ENCODE measurements at regions not wholly inside any gene's neighbourhood (a gene's known extent, or its start where the extent isn't known, plus 50 kb on each side); places are given as distances from the start of the nearest gene placed in this dataset.

DNA sequence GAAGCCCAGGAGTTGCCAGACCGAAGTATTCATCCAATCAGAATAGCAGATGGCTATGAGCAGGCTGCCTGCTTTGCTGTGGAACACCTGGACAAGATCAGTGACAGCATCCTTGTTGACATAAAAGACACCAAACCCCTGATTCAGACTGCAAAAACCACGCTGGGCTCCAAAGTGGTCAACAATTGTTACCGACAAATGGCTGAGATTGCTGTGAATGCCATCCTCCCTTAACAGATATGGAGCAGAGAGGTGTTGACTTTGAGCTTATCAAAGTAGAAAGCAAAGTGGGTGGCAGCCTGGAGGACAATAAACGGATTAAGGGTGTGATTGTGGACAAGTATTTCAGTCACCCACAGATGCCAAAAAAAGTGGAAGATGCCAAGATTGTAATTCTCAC is 250.3 kb upstream of the OBI1 start:
- Histone ChIP-seq H3K9ac (replicated peaks in 1 of 4; ENCODE audit: extremely low read depth in 1 of 4, low read depth in 3 of 4, low read length in 3 of 4) (no peak overlapping the region), H3K79me1 (ENCODE audit: low read depth, low read length) (no peaks in the 10 kb centered on the region), H2AFZ (ENCODE audit: low read length) (no peak overlapping the region), H4K91ac (replicated peaks; ENCODE audit: insufficient read length, low read length) (no peak overlapping the region), H2BK120ac (replicated peaks; ENCODE audit: low read depth, low read length) (no peak overlapping the region), H2BK20ac (ENCODE audit: low read length) (no peak overlapping the region), H3K14ac (ENCODE audit: insufficient read length) (no peak overlapping the region), H4K20me1 (replicated peaks in 1 of 2; ENCODE audit: control insufficient read depth in 1 of 2, insufficient read depth in 2 of 2, low read length in 2 of 2) (no peaks in the 10 kb centered on the region), H3K4me1 (replicated peaks in 1 of 4; ENCODE audit: control insufficient read depth in 3 of 4, insufficient read depth in 4 of 4, low read length in 3 of 4) (no peaks in the 10 kb centered on the region), H3K4me3 (ENCODE audit: extremely low read depth in 1 of 4, insufficient read depth in 2 of 4, low read depth in 3 of 4, low read length in 4 of 4) (no peak overlapping the region), H2BK12ac (ENCODE audit: low read depth, low read length) (no peak overlapping the region), H3K23me2 (ENCODE audit: low read depth, low read length) (no peaks in the 10 kb centered on the region), H3K36me3 (ENCODE audit: control insufficient read depth in 2 of 4, insufficient read depth in 4 of 4, low read length in 3 of 4) (no peaks in the 10 kb centered on the region), H2BK5ac (ENCODE audit: low read depth, low read length) (no peak overlapping the region), H3K79me2 (ENCODE audit: control insufficient read depth in 1 of 2, insufficient read depth in 2 of 2, low read length in 2 of 2) (no peaks in the 10 kb centered on the region), H3K27ac (ENCODE audit: low read depth, low read length) (no peak overlapping the region), H3K9me3 (ENCODE audit: insufficient read depth in 2 of 2, low read depth in 1 of 2, low read length in 1 of 2) (no peaks in the 10 kb centered on the region), H4K8ac (ENCODE audit: extremely low read depth, insufficient read depth, low read length) (no peak overlapping the region), H3K4ac (replicated peaks; ENCODE audit: insufficient read length, low read depth, low read length) (no peak overlapping the region), H2BK15ac (ENCODE audit: low read length) (no peak overlapping the region), H2AK5ac (ENCODE audit: low read depth, low read length) (no peak overlapping the region), H4K5ac (ENCODE audit: insufficient read length, low read depth, low read length) (no peak overlapping the region), H3K27me3 (replicated peaks in 1 of 4; ENCODE audit: control insufficient read depth in 3 of 4, extremely low read depth in 1 of 4, insufficient read depth in 3 of 4, low read length in 3 of 4) (no peaks in the 10 kb centered on the region), H3K56ac (replicated peaks; ENCODE audit: insufficient read length, low read depth, low read length) (no peak overlapping the region), H3K4me2 (ENCODE audit: insufficient read depth in 1 of 2, low read depth in 2 of 2, low read length in 2 of 2) (no peak overlapping the region), H3K18ac (ENCODE audit: extremely low read depth, low read length) (no peak overlapping the region), H3K23ac (ENCODE audit: insufficient read length) (no peak overlapping the region)
- no peak for FAIRE-seq
- no peak for DNase-seq (ENCODE audit: low read depth in 1 of 2, low spot score in 2 of 2)
- POLR2A ChIA-PET (ENCODE audit: partially characterized antibody): no interaction called here
- WGBS, 2 experiments (ENCODE audit: extremely low coverage in 1 of 2, insufficient coverage in 1 of 2, insufficient read length in 1 of 2, insufficient replicate concordance in 2 of 2, low coverage in 1 of 2, low lambda C conversion rate in 2 of 2, missing lambda C conversion rate in 1 of 2): 48% methylated on average over 4 of the region's 4 CpGs; no CpG with 5 or more reads in 1 of the 2 experiments
- CTCF ChIA-PET (ENCODE audit: partially characterized antibody): no interaction called here
- TF ChIP-seq, protein P1, sequence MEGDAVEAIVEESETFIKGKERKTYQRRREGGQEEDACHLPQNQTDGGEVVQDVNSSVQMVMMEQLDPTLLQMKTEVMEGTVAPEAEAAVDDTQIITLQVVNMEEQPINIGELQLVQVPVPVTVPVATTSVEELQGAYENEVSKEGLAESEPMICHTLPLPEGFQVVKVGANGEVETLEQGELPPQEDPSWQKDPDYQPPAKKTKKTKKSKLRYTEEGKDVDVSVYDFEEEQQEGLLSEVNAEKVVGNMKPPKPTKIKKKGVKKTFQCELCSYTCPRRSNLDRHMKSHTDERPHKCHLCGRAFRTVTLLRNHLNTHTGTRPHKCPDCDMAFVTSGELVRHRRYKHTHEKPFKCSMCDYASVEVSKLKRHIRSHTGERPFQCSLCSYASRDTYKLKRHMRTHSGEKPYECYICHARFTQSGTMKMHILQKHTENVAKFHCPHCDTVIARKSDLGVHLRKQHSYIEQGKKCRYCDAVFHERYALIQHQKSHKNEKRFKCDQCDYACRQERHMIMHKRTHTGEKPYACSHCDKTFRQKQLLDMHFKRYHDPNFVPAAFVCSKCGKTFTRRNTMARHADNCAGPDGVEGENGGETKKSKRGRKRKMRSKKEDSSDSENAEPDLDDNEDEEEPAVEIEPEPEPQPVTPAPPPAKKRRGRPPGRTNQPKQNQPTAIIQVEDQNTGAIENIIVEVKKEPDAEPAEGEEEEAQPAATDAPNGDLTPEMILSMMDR (IDR thresholded peaks at IDR 0.05; ENCODE audit: control extremely low read depth in 1 of 3, insufficient read depth in 1 of 3, low read depth in 1 of 3, low read length in 3 of 3): no peak
- no peak for TF ChIP-seq TBP (IDR thresholded peaks at IDR 0.05; ENCODE audit: low read depth, low read length)
- TF ChIP-seq SRF (IDR thresholded peaks at IDR 0.05; ENCODE audit: low read depth, low read length): no peak
- no peak for TF ChIP-seq SUZ12 (IDR thresholded peaks at IDR 0.05; ENCODE audit: low read length)
- no peak for TF ChIP-seq JUN (IDR thresholded peaks at IDR 0.05; ENCODE audit: low read depth, low read length)
- no peak for TF ChIP-seq CBX5 (IDR thresholded peaks at IDR 0.05; ENCODE audit: low read depth, low read length)
- TF ChIP-seq ASH2L (IDR thresholded peaks at IDR 0.05; ENCODE audit: low read length): no peak
- no peak for TF ChIP-seq SIX5 (IDR thresholded peaks at IDR 0.05; ENCODE audit: low read depth, low read length)
- TF ChIP-seq, protein P2, sequence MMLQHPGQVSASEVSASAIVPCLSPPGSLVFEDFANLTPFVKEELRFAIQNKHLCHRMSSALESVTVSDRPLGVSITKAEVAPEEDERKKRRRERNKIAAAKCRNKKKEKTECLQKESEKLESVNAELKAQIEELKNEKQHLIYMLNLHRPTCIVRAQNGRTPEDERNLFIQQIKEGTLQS (IDR thresholded peaks at IDR 0.05; ENCODE audit: insufficient read depth, low read depth, low read length): no peak

All from H1 (cell line).